CD1c-positive myeloid dendritic cell (primary cell): ENCODE measurements at regions not wholly inside any gene's neighbourhood (a gene's known extent, or its start where the extent isn't known, plus 50 kb on each side); places are given as distances from the start of the nearest gene placed in this dataset.

Experiments
- DNase-seq: peaks from one replicate; pipeline ENCODE4 v3.0.0-alpha.2; 2016; ENCODE audit errors: extremely low spot score

DNA sequence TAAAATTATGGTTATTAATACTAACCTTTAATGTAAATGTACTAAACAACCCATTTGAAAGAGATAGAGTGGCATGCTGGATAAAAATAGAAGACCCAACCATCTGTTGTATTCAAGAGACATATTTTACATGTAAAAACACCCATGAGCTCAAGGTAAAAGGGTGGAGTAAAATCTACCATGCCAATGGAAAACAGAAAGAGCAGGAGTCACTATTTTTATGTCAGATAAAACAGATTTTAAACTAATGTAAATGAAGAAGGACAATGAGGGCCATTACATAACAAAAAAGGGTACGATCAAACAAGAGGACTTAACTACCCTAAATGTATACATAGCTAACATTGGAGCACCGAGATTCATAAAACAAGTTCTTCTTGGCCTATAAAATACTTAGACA is 66.3 kb downstream of the ITM2A start:
- no peak for DNase-seq

DNA sequence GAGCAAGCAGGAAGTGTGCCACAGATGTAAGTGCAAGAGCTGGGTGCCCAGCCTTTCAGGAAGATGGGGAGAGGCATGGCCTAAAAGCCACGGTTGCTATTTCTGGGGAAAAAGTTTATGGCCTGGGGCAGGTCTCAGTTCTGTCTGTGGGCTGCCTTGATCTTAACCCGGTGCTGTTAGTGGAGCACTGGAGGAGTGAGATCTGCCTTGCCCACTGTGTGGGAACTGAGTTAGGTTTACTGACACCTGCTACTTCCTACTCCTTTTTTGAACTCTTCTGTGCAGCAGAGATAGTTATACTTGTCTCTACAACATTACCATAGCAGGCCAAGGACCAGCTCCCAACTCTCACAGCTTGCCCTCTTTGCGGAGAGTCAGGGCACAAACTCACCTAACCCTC is 76.5 kb downstream of the ITM2A start:
- DNase-seq = no peak

DNA sequence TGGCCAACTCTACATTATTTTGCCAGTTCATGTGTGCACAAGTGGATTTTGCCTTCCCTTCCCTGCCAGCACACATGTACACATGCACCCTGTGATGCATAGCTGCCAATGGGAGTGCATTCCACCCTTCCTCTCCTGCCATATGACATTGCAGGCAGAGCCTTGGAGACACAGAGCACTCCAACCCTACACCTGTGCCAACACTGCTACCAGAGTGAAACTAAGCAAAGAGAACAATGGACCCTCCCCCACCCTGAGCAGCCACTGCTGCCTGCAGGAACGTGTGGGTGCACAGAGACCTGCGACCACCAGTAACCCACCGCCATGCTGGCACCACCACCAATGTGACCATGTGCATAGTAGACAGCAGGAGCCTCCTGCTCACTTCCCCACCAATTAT is 78.4 kb downstream of the ITM2A start:
- no peak for DNase-seq

DNA sequence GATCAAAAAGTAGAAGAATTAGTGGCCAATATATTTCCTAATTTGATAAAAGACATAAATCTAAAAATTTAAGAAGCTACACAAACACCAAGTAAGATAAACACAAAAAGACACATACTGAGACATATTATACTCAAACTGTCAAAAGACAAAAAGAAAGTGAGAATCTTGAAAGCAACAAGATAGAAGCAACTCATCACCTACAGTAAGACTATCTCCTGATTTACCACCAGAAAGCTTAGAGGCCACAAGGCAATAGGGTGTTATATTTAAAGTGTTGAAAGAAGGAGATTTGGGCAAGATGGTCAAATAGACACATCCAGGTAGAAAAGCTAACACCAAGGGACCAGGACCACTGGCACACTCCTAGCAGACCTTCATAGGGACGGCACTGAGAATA is 79.4 kb downstream of the ITM2A start:
- DNase-seq = no peak

DNA sequence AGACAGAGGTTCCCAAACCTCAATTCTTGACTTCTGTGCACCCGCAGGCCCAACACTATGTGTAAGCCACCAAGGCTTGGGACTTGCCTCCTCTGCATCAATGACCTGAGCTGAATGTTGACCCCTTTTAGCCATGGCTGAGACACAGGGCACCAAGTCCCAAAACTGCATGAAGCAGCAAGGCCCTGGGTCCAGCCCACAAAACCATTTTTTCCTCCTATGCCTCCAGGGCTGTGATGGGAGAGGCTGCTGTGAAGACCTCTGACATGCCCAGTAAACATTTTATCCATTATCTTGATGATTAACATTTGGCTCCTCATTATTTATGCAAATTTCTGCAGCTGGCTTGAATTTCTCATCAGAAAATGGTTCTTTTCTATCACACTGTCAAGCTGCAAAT is 85.4 kb downstream of the ITM2A start:
- no peak for DNase-seq

DNA sequence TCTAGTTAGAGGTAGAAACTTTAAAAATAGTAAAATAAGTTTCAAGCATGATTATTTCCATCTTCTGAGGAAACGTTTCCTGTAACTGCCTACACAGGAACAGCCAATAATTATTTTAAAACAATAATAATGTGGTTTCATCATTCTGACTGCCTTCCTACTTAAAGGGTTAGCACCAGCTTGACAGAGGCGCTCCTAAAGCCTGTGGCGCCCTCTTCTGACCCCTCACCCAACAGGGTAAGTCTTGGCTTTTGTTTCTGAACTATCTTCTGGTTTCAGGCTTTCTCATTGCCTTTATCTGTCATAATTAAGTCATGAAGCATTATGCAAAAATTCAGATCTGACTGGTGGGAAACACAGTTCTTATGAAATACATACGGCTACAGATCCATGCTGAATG is 96.7 kb downstream of the ITM2A start:
- peak; percentile 48 for DNase-seq

DNA sequence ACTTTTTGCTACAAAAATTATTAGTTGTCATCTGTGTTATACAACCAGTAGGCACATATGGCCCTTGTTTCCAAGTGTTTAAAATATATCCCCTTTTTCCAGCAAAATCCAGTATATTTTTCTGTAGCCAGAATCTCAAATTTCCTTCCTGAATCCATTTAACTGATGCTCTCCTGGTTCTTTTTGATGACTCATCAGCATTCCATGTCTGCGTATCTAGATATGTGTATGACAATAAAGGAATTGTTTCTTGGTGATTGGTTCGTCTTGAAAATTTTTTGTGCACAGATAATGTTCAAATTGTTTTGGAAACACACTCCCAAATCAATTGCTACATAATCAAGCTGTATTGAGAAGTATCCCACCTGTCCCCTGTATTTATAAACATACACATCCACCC is 98.3 kb downstream of the ITM2A start:
- DNase-seq = no peak

DNA sequence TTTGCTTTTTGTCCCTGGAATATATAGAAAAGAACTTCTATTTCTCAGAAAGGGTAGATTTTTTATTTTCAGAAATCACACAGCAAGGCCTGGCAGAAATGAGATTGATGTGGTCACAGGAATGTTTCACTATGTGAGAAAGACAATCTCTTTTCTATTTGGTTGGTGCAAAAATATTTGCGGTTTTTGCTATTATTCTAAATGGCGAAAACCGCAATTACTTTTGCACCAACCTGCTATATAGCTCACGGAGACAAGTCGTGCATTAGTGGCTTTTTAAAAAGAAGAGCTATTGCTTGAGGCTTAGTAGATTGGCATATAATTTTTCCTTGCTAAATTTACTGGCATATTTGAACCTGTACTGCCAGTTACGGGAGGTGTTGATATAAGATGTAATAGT is 100.4 kb downstream of the ITM2A start:
- no peak for DNase-seq

DNA sequence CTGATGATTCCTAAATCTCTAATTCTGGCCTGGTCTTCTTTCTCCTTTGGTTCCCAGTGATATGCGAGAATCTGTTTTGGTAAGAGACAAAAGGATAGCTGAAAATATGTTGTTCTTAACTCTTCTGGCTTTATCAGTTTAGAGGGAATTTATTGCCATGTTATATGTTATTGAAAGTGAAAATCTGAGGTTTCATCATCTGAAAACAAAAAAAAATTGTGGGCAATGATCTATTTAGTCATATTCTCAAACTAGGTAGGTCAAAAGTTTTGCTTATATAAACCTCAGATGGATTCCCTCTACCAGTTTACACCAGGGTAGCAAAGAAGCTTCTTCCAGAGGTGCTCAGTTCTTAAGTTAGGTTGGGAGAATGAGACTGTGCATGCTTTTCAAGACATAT is 103.6 kb downstream of the ITM2A start:
- DNase-seq = no peak

DNA sequence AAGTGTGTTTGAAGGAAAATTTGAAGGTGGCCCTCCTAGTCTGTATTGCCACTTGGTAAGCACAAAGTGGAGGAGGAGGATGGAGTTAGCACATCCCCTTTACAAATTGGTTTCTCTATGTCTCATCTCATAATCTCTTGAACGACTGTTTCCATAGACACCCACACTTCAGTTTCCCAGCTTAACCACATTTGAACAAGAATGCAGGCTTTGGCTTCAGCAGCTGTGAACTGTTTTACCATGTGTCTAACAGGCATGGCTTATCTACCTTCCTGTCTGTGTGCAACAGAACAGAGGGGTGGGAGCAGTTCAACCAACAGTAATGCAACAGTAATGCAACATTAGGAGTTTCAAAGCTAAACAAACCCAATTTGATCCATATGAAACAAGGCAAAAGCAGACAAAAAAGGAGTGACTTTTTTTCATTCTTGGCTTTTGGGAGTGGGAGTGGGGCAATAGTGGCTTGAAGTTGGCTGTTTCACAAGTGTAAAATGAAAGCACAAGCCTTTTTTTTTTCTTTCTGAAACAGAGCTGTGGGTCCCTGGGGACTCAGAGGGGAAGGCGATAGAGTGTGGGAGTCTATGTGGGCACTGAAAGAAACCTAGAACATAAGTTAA is 108.0 kb downstream of the ITM2A start:
- DNase-seq = peak; percentile 18

DNA sequence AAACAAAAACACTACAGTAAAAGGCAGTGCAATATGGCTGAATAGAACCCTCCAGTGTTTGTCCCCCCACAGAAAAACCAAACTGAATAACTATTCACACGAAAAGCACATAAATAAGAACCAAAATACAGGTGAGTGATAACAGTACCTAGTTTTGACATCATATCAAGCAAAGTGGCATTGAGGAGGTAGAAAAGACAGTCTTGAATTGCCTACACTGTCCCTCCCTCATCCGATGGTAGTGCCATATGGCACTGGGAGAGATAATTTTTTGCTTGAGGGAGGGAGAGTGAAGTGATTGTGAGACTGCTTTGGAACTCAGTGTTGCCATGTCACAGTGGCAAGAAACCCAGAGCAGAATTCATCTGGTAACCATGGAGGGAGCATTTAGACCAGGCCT is 99.2 kb downstream of the GPR174 start:
- no peak for DNase-seq

DNA sequence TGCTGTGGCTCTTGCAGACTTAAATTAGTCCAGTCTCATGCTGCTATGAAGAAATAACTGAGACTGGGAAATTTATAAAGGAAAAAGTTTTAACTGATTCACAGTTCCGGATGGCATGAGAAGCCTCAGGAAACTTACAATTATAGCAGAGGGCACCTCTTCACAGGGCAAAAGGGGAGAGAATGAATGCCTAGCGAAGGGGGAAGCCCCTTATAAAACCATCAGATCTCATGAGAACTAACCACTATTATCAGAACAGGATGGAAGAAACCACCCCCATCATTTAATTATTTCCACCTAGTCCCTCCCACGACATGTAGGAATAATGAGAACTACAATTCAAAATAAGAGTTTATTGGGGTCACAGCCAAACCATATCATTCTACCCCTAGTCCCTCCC is 91.4 kb downstream of the GPR174 start:
- DNase-seq = no peak

DNA sequence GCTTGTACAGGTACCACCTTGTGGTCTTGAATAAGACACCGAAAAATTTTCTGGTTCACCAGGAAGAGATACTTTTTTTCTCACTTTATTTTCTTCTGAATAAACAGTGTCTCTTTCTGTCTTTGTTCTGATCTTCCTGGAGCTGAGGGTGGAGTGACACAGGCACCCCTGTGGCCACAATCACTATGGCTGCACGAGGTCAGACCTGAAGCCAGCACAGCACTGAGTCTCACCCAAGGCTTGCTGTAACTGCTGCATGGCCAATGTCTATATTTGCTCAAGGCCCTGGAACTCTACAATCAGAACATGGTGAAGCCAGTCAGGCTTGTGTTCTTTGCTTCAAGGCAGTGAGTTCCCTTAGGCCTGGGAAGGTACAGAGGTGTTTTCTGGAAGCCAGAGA is 87.2 kb downstream of the GPR174 start:
- no peak for DNase-seq
